Gastrocnemius medialis (tissue), 4 donors: ENCODE measurements at regions not wholly inside any gene's neighbourhood (a gene's known extent, or its start where the extent isn't known, plus 50 kb on each side); places are given as distances from the start of the nearest gene placed in this dataset.

Experiments used
- ATAC-seq, 2 donors: fragments of 150-250 bp; one replicate each; pipeline ENCODE4 v1.9.1; 2016
- DNase-seq, 2 donors: peaks; one replicate each; pipeline ENCODE4 v3.0.0-alpha.2; 2019
- H3K27ac ChIP-seq, 4 donors: fragments of 200-600 bp; sonication (generic); 1 replicate in 1 of 4; 2 replicates in 3 of 4; pipeline ENCODE4 v1.5.1; 2016 to 2018; ENCODE audit warnings: mild to moderate bottlenecking in 2 of 4, moderate library complexity in 1 of 4
- H3K27me3 ChIP-seq, 3 donors: fragments of 200-600 bp; sonication (generic) in 2 of 3; 1 replicate in 1 of 3; 2 replicates in 2 of 3; pipeline versions ENCODE4 v1.5.1 to v1.6.0; 2016 to 2019; ENCODE audit warnings: mild to moderate bottlenecking in 1 of 3, moderate library complexity in 1 of 3
- H3K36me3 ChIP-seq, 2 donors: fragments of 200-600 bp; sonication (generic) in 1 of 2; one replicate each; pipeline ENCODE4 v1.5.1; 2017 to 2018
- H3K4me1 ChIP-seq, 2 donors: fragments of 200-600 bp; sonication (generic) in 1 of 2; one replicate each; pipeline ENCODE4 v1.5.1; 2016 to 2017; ENCODE audit warnings: mild to moderate bottlenecking in 2 of 2
- H3K4me3 ChIP-seq, 4 donors: fragments of 200-600 bp; sonication (generic) in 3 of 4; 1 replicate in 1 of 4; 2 replicates in 3 of 4; pipeline ENCODE4 v1.5.1; 2016 to 2019; ENCODE audit warnings: mild to moderate bottlenecking in 2 of 4
- H3K9me3 ChIP-seq, 3 donors: fragments of 200-600 bp; sonication (generic) in 2 of 3; 1 replicate in 1 of 3; 2 replicates in 2 of 3; pipeline ENCODE4 v1.5.1; 2016 to 2019
- CTCF ChIP-seq, 5 experiments: fragments of 450-650 bp in 3 of 5; fragments of 200-600 bp in 2 of 5; sonication (generic) in 2 of 5; IDR thresholded peaks in 4 of 5; conservative IDR thresholded peaks in 1 of 5; 1 replicate in 4 of 5; 2 replicates in 1 of 5; pipeline ENCODE4 v1.5.1; 2016 to 2019; ENCODE audit warnings: antibody characterized with exemption in 5 of 5, mild to moderate bottlenecking in 3 of 5, moderate library complexity in 3 of 5
- POLR2A ChIP-seq, 2 donors: fragments of 450-650 bp; IDR thresholded peaks; one replicate each; pipeline ENCODE4 v1.6.1; 2017; ENCODE audit warnings: antibody characterized with exemption in 2 of 2, mild to moderate bottlenecking in 2 of 2, moderate library complexity in 2 of 2
- in situ Hi-C, 4 donors: fragments of 200-750 bp; cut with MboI; loops; one replicate each; pipeline versions ENCODE4 v1.15.0 to v1.8.0; 2017; ENCODE audit warnings: low sequenced_read_pairs in 4 of 4
- intact Hi-C: fragments of 100-400 bp; cut with DNase I; formaldehyde crosslinking; loops from one replicate; pipeline ENCODE4 v1.15.1; 2023; ENCODE audit warnings: low total_unique reads

- in situ Hi-C loops: no loop called here
- Histone ChIP-seq H3K4me1 (no peaks in the 10 kb centered on the region), H3K36me3 (no peaks in the 10 kb centered on the region), H3K27me3 (no peaks in the 10 kb centered on the region), H3K4me3 (no peak overlapping the region), H3K9me3 (no peaks in the 10 kb centered on the region), H3K27ac (no peak overlapping the region)
- intact Hi-C loops: no loop called here
- DNase-seq (no peak), ATAC-seq (no peak)
- no peak for TF ChIP-seq POLR2A (IDR thresholded peaks at IDR 0.05)
- no peak for TF ChIP-seq CTCF (IDR thresholded peaks at IDR 0.05 in 4 of 5, conservative IDR thresholded peaks at IDR 0.05 in 1 of 5)
These were observed 64.2 kb downstream of the RBM43 start for GRCh38 chr2:151197184-151198108.

- ATAC-seq (no peak), DNase-seq (no peak)
- no peaks in the 10 kb centered on the region for H3K4me1 ChIP-seq
- H3K36me3 ChIP-seq: no peaks in the 10 kb centered on the region
- H3K9me3 ChIP-seq: no peaks in the 10 kb centered on the region
- H3K27me3 ChIP-seq: no peaks in the 10 kb centered on the region
- intact Hi-C loops (no loop called here), in situ Hi-C loops (no loop called here)
- TF ChIP-seq POLR2A (IDR thresholded peaks at IDR 0.05): no peak
- no peak for TF ChIP-seq CTCF (IDR thresholded peaks at IDR 0.05 in 4 of 5, conservative IDR thresholded peaks at IDR 0.05 in 1 of 5)
- H3K27ac ChIP-seq: no peak overlapping the region
- H3K4me3 ChIP-seq: no peak overlapping the region
These were observed 68.1 kb downstream of the RBM43 start for GRCh38 chr2:151193576-151193975.

GRCh38 chr2:151192681-151193080 lies 69.0 kb downstream of the RBM43 start:
- Histone ChIP-seq H3K9me3 (no peaks in the 10 kb centered on the region), H3K36me3 (no peaks in the 10 kb centered on the region), H3K27me3 (no peaks in the 10 kb centered on the region), H3K4me3 (no peak overlapping the region), H3K27ac (no peak overlapping the region), H3K4me1 (no peaks in the 10 kb centered on the region)
- no peak for DNase-seq
- intact Hi-C loops: no loop called here
- TF ChIP-seq CTCF (IDR thresholded peaks at IDR 0.05 in 4 of 5, conservative IDR thresholded peaks at IDR 0.05 in 1 of 5) (no peak), POLR2A (IDR thresholded peaks at IDR 0.05) (no peak)
- ATAC-seq: no peak
- in situ Hi-C loops: no loop called here

- intact Hi-C loops: no loop called here
These were observed 70.7 kb downstream of the RBM43 start for GRCh38 chr2:151191001-151191400.

More at GRCh38 chr2:151191001-151191400, 70.7 kb downstream of the RBM43 start:
- TF ChIP-seq CTCF (IDR thresholded peaks at IDR 0.05 in 4 of 5, conservative IDR thresholded peaks at IDR 0.05 in 1 of 5) (no peak), POLR2A (IDR thresholded peaks at IDR 0.05) (no peak)
- Histone ChIP-seq H3K36me3 (no peaks in the 10 kb centered on the region), H3K27me3 (no peaks in the 10 kb centered on the region), H3K27ac (no peak overlapping the region), H3K4me1 (no peaks in the 10 kb centered on the region), H3K9me3 (no peaks in the 10 kb centered on the region), H3K4me3 (no peak overlapping the region)
- no peak for DNase-seq
- ATAC-seq: no peak
- in situ Hi-C loops: no loop called here
